ENCODE measurements at regions not wholly inside any gene's neighbourhood (a gene's known extent, or its start where the extent isn't known, plus 50 kb on each side); places are given as distances from the start of the nearest gene placed in this dataset.

DNA sequence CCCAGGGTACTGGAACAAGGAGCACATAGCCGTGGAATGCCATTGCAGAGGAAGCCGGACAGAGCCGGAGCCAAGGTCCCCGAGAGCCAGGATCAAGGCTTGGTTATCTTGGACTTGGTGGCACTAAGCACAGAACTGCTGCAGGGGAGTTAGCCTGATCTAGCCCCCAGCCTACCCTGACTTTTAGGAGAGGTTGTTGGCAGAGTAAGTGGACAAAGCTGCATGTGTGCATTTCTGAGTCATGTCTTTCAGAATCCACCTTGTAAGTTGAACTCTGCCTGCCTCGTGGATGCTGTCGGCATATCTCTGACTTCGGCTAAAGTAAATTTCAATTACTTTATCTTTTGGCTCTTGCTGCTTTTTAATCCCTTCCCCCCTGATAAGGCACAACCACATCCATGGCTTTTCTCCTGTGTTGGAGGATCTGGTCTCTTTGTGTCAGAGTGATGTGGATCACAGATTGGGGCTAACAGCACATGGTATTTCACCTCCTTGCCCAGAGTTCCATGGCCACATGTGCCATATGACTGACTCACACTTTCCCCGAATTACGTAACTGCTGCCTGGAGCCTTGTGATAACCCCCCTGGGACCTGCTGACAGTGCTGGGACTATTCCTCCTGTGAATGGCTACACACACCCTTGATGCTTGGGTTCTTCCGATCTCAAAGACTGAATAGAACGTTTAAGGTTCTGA, 240.3 kb downstream of the EMP1 start:
- Histone ChIP-seq H3K27me3 (ENCODE audit: control insufficient read depth, insufficient read depth) (no peaks in the 10 kb centered on the region), H3K4me1 (ENCODE audit: control insufficient read depth, insufficient read depth, low read length) (peaks cover 4% of the 10 kb centered on the region), H3K9me3 (ENCODE audit: control insufficient read depth, low read length) (no peaks in the 10 kb centered on the region), H3K4me3 (ENCODE audit: low read length) (no peak overlapping the region), H3K27ac (ENCODE audit: low read length) (no peak overlapping the region)
- WGBS: 29% methylated on average over 11 of the region's 11 CpGs
- DNase-seq (peak; percentile 57 to 76 (median 59)), ATAC-seq (peak; percentile 77 to 84)
- intact Hi-C loops (cut with DNase I): no loop called here

DNA sequence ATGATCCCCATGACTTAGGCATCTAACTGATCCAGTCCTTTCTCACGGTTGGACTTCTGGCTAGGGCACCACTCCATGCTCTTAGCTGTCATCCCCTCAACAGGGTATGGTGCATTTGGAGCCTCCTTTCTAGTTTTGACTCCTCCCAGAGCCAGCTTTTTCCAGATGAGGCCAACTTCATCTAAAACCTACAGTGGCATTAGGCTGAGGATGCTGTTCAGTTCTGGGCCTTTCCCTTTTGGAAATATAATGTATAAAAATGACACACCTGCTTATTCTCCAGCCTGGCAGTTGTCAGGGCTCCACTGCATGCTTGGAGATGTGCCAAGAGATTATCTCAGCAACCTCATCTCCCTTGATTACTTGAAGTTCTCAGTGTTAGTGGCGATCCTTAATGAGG, 239.7 kb downstream of the EMP1 start:
- Histone ChIP-seq H3K27ac (ENCODE audit: low read length) (no peak overlapping the region), H3K27me3 (ENCODE audit: control insufficient read depth, insufficient read depth) (no peaks in the 10 kb centered on the region), H3K9me3 (ENCODE audit: control insufficient read depth, low read length) (no peaks in the 10 kb centered on the region), H3K4me1 (ENCODE audit: control insufficient read depth, insufficient read depth, low read length) (peaks cover 4% of the 10 kb centered on the region), H3K4me3 (ENCODE audit: low read length) (no peak overlapping the region)
- intact Hi-C loops (cut with DNase I): no loop called here
- ATAC-seq: peak in 1 of 2 donors; percentile 14
- 40% methylated on average over 2 of the region's 2 CpGs for WGBS
- DNase-seq: no peak

DNA sequence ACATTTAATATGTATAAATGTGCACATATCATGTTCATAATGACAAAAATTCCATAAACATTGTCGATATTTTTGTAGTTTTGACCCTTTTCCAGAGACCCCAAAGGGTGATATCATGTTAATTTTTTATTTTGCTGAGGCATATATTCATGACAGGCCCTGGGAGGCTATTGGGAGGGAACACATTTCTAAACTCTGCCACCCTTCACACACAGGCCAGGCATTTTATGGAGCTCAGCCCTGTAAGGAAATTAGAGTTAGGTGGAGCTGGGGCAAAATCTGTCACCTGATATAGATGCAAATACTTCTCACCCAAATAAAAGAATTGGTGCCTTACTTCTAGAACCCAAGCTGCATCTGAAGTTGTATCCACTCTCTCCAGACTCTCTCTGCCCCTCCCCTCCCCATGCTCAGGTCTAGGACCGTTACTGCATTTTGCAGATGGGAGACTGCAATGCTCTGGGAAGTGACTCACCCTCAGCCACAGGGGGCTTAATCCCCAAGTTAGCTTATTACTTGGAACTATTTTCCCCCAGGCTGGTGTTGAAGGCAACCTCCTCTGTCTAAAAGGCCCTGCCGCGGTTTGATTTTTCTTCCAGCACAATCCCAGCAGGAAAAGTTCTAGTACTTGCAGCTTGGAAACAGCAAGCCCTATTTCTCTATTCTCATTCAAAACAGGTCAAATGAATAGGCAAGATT, 238.9 kb downstream of the EMP1 start:
- no peak for ATAC-seq
- Histone ChIP-seq H3K27ac (ENCODE audit: low read length) (no peak overlapping the region), H3K4me1 (ENCODE audit: control insufficient read depth, insufficient read depth, low read length) (peaks cover 4% of the 10 kb centered on the region), H3K4me3 (ENCODE audit: low read length) (no peak overlapping the region), H3K9me3 (ENCODE audit: control insufficient read depth, low read length) (no peaks in the 10 kb centered on the region), H3K27me3 (ENCODE audit: control insufficient read depth, insufficient read depth) (no peaks in the 10 kb centered on the region)
- no peak for DNase-seq
- intact Hi-C loops (cut with DNase I): no loop called here
- WGBS: 47% methylated on average over 4 of the region's 4 CpGs

DNA sequence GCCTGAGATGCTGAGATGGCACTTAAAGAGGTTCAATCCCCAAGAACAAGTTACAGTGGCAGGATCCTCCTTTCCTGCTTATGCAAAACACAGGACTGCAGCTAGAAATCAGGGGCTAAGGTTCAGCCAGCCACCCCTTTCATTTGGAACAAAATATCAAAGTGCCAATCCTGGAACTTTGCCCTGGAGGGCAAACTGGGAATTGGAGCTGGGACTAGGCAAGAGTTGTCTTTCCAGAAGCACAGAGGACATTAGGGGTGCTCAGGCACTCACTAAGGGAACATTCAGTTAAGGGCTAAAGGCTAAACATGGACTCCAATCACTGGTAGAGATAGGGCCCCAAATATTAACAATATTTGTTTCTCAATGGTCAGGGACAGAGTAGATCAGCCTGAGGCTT, 237.2 kb downstream of the EMP1 start:
- DNase-seq (no peak), ATAC-seq (no peak)
- H3K27ac ChIP-seq (ENCODE audit: low read length): no peak overlapping the region
- peaks cover 4% of the 10 kb centered on the region for H3K4me1 ChIP-seq (ENCODE audit: control insufficient read depth, insufficient read depth, low read length)
- no peaks in the 10 kb centered on the region for H3K27me3 ChIP-seq (ENCODE audit: control insufficient read depth, insufficient read depth)
- H3K9me3 ChIP-seq (ENCODE audit: control insufficient read depth, low read length): no peaks in the 10 kb centered on the region
- intact Hi-C loops (cut with DNase I): no loop called here
- no peak overlapping the region for H3K4me3 ChIP-seq (ENCODE audit: low read length)

DNA sequence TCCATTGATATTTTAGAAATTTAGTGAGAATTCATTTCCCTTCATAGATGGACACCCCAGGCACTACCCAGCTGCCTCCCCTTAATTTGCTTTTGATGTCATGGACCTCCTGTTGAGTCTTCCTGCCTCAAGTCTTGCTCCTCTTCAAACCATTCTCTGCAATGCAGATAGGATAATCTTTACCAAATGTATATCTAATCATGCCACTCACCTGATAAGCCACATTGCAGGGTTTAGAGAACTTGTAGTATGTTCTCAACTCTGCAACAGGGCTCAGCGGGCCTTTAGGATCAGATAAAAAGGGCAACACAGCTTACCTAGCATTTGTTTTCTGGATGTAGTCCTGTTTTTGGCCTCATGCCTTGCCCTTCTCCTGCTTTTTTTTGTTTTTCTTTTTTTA, 234.5 kb downstream of the EMP1 start:
- intact Hi-C loops (cut with DNase I): no loop called here
- no peaks in the 10 kb centered on the region for H3K27me3 ChIP-seq (ENCODE audit: control insufficient read depth, insufficient read depth)
- WGBS: 78% methylated on average over 1 of the region's 1 CpG

DNA sequence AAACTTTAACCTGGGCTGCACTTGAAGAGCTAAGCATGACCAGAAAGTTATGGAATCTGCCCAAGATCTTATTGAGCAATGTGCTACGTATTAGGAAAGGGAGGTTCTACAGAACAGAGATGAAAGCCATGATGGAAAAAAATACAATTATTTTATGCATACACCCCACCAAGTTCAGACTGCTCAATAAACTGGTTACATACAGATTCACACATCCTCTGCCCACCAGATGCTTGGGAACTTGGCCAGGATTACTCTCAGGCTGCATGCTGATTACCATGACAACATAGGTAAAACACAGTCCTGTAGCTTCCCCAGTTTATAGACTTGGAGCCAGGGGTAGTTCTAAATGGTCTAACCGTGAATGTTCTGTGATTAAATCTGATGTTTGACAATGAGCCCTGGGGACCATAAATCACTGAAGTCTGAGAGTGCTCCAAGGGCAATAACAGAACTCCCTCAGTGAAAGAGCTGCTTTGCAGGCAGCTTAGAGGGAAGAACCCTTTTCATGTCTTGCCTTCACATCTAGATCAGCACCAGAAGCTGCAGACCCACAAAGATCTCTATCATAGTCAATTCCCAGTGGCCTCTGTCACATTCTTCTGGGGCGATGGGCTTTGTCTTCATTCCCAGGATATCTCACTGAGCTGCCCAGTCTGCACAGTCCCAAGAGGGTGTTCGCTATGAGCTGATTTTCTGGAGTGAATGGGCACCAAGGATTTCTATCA, 232.2 kb downstream of the EMP1 start:
- H3K4me3 ChIP-seq (ENCODE audit: low read length): no peak overlapping the region
- no peaks in the 10 kb centered on the region for H3K27me3 ChIP-seq (ENCODE audit: control insufficient read depth, insufficient read depth)
- no peaks in the 10 kb centered on the region for H3K9me3 ChIP-seq (ENCODE audit: control insufficient read depth, low read length)
- ATAC-seq (no peak), DNase-seq (no peak)
- WGBS: 63% methylated on average over 4 of the region's 4 CpGs
- no peak overlapping the region for H3K27ac ChIP-seq (ENCODE audit: low read length)
- intact Hi-C loops (cut with DNase I): no loop called here
- H3K4me1 ChIP-seq (ENCODE audit: control insufficient read depth, insufficient read depth, low read length): no peaks in the 10 kb centered on the region

More for the DNA sequence above, 234.5 kb downstream of the EMP1 start:
- H3K9me3 ChIP-seq (ENCODE audit: control insufficient read depth, low read length): no peaks in the 10 kb centered on the region
- no peak overlapping the region for H3K4me3 ChIP-seq (ENCODE audit: low read length)
- H3K4me1 ChIP-seq (ENCODE audit: control insufficient read depth, insufficient read depth, low read length): no peaks in the 10 kb centered on the region
- DNase-seq (no peak), ATAC-seq (no peak)
- no peak overlapping the region for H3K27ac ChIP-seq (ENCODE audit: low read length)

DNA sequence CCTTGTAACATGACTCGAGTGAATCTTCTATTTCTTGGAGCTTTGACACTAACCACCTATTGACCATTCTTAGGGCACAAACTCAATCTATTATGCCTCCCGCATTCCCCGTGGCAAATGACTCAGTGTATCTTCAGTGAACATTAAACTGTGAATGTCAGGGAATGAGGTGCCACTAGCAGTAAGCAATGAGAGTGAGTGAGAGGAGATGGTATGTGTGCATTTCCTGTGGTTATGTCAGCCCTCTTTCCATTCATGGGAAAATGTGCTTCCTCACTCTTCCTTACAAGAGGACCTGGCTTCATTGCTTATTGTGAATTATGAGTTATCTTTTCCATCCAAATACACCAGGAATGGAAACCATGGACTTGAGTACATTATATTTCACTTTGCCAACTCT, 229.2 kb downstream of the EMP1 start:
- ATAC-seq: no peak
- Histone ChIP-seq H3K4me1 (ENCODE audit: control insufficient read depth, insufficient read depth, low read length) (no peaks in the 10 kb centered on the region), H3K4me3 (ENCODE audit: low read length) (no peak overlapping the region), H3K9me3 (ENCODE audit: control insufficient read depth, low read length) (no peaks in the 10 kb centered on the region), H3K27ac (ENCODE audit: low read length) (no peak overlapping the region), H3K27me3 (ENCODE audit: control insufficient read depth, insufficient read depth) (no peaks in the 10 kb centered on the region)
- intact Hi-C loops (cut with DNase I): no loop called here
- WGBS: 83% methylated on average over 3 of the region's 3 CpGs
- DNase-seq: no peak

DNA sequence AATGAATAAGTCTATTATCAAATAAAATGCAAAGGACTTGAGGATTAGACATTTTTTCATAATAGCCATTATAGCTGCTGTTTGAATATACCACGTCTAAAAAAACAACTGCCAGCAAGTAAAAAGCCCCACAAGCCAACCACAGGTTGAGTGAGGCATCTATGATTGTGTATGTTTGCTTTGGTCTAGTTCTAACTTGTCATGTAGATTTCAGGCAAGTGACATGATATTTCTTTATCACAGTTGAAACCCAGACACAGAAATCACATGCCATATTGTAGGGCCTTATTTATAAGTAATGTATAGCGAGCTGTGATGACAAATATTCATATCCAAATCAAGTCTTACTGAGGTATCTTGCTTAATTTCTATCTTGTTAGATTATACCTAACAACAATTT, 225.8 kb downstream of the EMP1 start:
- WGBS: 89% methylated on average over 2 of the region's 2 CpGs
- ATAC-seq (no peak), DNase-seq (no peak)
- no peaks in the 10 kb centered on the region for H3K9me3 ChIP-seq (ENCODE audit: control insufficient read depth, low read length)
- no peaks in the 10 kb centered on the region for H3K4me1 ChIP-seq (ENCODE audit: control insufficient read depth, insufficient read depth, low read length)
- H3K27me3 ChIP-seq (ENCODE audit: control insufficient read depth, insufficient read depth): no peaks in the 10 kb centered on the region
- H3K27ac ChIP-seq (ENCODE audit: low read length): no peak overlapping the region
- intact Hi-C loops (cut with DNase I): no loop called here
- no peak overlapping the region for H3K4me3 ChIP-seq (ENCODE audit: low read length)

DNA sequence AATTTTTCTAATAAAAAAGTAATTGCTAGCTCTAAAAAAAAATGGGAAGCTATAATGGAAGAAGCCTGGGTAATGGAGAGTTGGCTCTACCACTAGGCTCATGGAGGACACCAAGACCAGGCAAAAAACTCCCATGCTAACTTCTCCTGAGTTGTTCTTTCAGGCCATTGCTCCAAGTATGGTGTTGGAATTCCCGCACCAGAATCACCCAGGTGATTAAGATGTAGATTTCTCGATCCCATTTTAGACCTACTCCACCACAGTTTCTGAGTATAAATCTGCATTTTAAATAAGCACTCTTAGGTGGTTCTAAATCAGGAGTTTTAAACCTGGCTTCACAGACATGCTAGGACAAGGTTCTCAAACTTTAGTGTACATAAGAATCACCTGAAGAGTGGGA, 221.0 kb downstream of the EMP1 start:
- H3K27ac ChIP-seq (ENCODE audit: low read length): no peak overlapping the region
- H3K9me3 ChIP-seq (ENCODE audit: control insufficient read depth, low read length): no peaks in the 10 kb centered on the region
- ATAC-seq (no peak), DNase-seq (no peak)
- no peak overlapping the region for H3K4me3 ChIP-seq (ENCODE audit: low read length)
- 79% methylated on average over 2 of the region's 2 CpGs for WGBS
- H3K4me1 ChIP-seq (ENCODE audit: control insufficient read depth, insufficient read depth, low read length): no peaks in the 10 kb centered on the region
- no peaks in the 10 kb centered on the region for H3K27me3 ChIP-seq (ENCODE audit: control insufficient read depth, insufficient read depth)
- intact Hi-C loops (cut with DNase I): no loop called here

DNA sequence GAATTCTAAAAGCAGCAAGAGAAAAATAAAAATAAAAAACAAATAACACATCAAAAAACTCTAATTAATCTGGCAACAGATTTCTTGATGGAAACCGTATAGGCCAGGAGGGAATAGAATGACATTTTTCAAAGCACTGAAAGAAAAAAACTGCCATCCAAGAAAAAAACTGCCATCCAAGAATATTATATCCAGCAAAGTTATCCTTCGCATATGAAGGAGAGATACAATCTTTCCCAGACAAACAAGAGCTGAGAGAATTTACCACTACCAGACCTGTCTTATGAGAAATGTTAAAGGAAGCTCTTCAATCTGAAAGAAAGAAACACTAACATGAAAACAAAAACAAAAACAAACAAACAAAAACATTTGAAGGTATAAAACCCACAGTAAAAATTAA, 214.8 kb downstream of the EMP1 start:
- intact Hi-C loops (cut with DNase I): no loop called here
- ATAC-seq (no peak), DNase-seq (no peak)
- Histone ChIP-seq H3K9me3 (ENCODE audit: control insufficient read depth, low read length) (no peaks in the 10 kb centered on the region), H3K27ac (ENCODE audit: low read length) (no peak overlapping the region), H3K27me3 (ENCODE audit: control insufficient read depth, insufficient read depth) (no peaks in the 10 kb centered on the region), H3K4me1 (ENCODE audit: control insufficient read depth, insufficient read depth, low read length) (no peaks in the 10 kb centered on the region), H3K4me3 (ENCODE audit: low read length) (no peak overlapping the region)
- WGBS: 91% methylated on average over 2 of the region's 2 CpGs

DNA sequence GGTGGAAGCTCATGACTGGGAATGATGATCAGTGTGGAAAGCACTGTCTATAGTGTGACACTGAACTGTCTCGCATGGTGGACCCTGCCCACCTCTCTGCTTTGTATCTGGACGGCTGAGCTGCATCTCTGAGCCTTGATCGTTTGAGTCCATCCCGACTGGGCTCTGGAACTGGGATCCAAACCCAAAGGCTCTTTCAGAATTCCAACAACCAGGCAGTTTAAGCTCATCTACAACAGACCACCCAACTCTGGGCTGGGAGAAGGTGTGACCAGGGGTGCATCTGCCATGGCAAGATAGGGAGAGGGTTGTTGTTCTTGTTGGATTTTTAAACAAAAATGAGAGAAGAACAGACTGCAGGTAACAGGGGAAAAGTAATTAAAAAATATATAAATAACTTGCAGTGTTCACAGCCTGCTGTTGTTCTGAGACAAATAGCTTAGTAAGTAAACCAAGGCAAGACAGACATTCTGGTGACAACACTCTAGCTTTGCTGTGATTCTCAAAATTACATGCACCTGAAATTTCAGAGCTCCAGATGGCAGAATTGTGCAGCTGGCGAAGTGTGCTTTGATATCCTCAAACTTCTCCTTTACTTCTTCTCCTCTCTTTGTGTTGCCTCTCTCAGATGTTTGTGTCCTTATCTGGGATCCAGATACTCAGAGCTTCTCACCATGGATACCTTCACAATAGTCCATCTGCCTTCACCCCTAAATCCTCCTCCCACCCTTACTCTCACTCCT, 209.6 kb downstream of the EMP1 start:
- no peak for ATAC-seq
- 84% methylated on average over 5 of the region's 5 CpGs for WGBS
- Histone ChIP-seq H3K27me3 (ENCODE audit: control insufficient read depth, insufficient read depth) (no peaks in the 10 kb centered on the region), H3K4me1 (ENCODE audit: control insufficient read depth, insufficient read depth, low read length) (no peaks in the 10 kb centered on the region), H3K9me3 (ENCODE audit: control insufficient read depth, low read length) (no peaks in the 10 kb centered on the region), H3K4me3 (ENCODE audit: low read length) (no peak overlapping the region), H3K27ac (ENCODE audit: low read length) (no peak overlapping the region)
- intact Hi-C loops (cut with DNase I): no loop called here
- no peak for DNase-seq

Data from right cardiac atrium (tissue), 5 donors.